Ishikawa (cell line): ENCODE measurements at regions not wholly inside any gene's neighbourhood (a gene's known extent, or its start where the extent isn't known, plus 50 kb on each side); places are given as distances from the start of the nearest gene placed in this dataset.

Experiments used
- EP300 ChIP-seq: IDR thresholded peaks from 2 replicates; pipeline ENCODE4 v1.6.1; 2012; ENCODE audit warnings: borderline replicate concordance
- MAX ChIP-seq: IDR thresholded peaks from 2 replicates; pipeline ENCODE4 v1.6.1; 2012
- NFIC ChIP-seq: IDR thresholded peaks from 2 replicates; pipeline ENCODE4 v1.6.1; 2012
- TCF12 ChIP-seq: IDR thresholded peaks from 2 replicates; pipeline ENCODE4 v1.6.1; 2012; ENCODE audit warnings: low read depth
- TEAD4 ChIP-seq: IDR thresholded peaks from 2 replicates; pipeline ENCODE4 v1.6.1; 2012
- USF1 ChIP-seq: IDR thresholded peaks from 2 replicates; pipeline ENCODE4 v1.6.1; 2012
- ZBTB7A ChIP-seq: IDR thresholded peaks from 2 replicates; pipeline ENCODE4 v1.6.1; 2012; ENCODE audit warnings: low read depth

GRCh38 chr22:23494930-23495266 lies 85.2 kb downstream of the IGLL1 start:
- TF ChIP-seq EP300 (no peak), TEAD4 (no peak), MAX (no peak), TCF12 (no peak), ZBTB7A (no peak), USF1 (no peak), NFIC (no peak)
